CD4-positive, alpha-beta T cell treated with Interleukin-17A for 1 hour (primary cell): ENCODE measurements at regions not wholly inside any gene's neighbourhood (a gene's known extent, or its start where the extent isn't known, plus 50 kb on each side); places are given as distances from the start of the nearest gene placed in this dataset.

Experiments
- DNase-seq: peaks from one replicate; pipeline ENCODE4 v3.0.0-alpha.2; 2020

GRCh38 chr18:78647018-78647417, 332.6 kb upstream of the SALL3 start:
- DNase-seq: no peak

GRCh38 chr18:78649421-78649820, 330.2 kb upstream of the SALL3 start:
- DNase-seq: no peak

- no peak for DNase-seq
Measured at GRCh38 chr18:78650926-78651325, 328.7 kb upstream of the SALL3 start.

DNA sequence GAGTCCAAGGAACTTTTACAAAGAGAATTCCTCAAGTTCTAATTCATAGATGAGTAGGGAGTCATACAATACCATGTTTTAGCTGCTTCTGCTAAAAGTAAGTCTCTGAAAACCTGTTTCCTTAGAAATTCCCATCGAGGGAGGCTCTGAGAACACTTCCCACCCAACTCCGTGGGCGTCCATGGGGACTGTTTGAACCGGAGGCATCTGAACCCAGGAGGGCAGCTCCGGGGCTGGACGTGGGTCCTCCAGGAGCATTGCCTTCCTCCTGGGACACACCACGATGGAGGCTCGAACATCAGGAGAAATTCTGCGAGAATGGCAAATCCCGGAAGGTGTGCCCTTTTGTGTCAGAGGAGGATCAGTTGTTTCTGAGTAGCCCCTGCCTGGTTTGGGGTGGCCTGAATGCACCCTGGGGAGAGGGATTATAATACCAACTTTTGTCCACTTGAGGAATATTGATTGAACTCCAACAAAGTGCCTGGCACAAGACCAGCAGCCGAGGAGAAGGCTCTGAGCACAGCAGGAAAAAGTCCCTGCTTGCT, 327.5 kb upstream of the SALL3 start:
- no peak for DNase-seq

DNA sequence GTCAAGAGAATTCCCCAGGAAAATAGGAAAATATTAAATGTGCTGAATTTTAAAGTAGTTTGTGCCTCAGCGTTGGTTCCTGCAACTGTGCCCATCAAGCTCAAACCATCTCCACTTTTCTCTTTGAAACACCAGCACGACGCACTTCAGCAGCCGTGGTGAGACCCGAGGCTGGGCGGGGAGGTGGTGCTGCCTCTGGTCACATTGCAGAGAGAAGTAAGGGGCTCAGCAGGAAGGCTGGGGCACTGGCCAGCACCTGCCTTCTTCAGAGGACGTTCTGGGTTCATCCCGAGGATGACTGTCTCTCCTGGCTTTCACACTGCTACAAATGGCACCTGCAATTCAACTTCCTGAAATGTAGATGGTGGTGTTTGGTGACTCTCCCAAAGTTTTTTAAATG, 323.7 kb upstream of the SALL3 start:
- DNase-seq: no peak

DNA sequence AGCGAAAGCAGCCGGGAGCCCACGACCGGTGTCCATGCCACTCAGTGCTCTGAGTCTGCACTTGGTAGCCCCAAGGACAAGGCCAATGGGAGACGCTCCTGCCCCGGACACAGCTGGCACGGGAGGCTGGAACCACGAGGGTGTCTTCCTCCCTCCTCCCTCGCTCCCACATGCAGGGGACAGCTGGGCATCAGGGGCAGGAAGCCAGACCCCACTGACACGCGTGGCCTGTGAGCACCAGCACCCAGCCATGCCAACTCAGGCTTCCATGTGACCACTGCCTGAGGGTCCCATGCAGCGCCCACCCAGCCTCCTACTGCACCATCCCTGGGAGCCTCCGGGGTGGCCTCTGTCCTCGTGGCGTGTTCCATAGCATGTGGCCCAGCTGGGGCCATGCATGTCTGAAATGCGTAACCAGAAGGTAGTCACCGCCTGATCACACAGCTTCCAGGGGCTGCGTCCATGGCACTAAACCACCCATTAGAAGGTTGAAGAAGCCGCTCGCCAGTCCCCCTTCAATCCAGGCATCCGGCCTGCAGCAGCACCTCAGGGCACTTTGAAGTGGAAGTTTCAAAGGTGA, 323.2 kb upstream of the SALL3 start:
- no peak for DNase-seq

DNA sequence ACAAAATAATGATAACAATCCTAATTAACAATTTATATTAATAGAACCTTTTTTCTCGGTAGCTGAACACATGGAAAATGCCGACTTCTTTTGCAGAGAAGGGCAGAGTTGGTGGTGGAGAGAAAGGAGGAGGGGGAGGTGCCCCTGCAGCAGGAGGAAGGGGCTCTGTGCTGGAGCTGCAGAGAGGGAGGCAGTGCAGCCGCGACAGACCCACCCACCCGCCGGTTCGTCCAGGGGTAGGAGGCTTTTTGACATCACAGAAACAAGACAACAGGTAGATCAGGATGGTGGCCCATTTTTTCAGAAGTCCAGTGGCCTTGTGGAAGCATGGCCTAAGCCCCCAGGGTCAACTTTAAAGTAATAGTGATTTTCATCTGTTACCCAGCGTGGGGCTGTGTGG, 321.1 kb upstream of the SALL3 start:
- DNase-seq: no peak

DNA sequence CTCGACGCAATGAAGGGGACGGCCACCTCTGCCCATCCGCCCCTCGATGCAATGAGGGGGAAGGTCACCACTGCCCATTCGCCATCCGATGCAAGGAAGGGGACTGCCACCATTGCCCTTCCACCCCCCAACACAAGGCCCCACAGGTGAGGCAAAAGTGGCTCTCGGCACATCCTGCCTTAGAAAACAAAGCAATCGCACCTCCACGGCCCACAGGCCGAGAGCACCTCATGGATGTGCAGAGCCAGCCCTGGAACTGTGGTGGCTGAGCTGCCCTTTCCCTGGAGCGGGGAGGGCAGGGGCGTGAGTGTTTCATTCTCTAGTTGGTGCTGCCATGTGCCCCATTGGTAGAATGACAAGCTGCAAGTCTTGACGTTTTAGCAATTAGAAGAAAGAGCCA, 320.6 kb upstream of the SALL3 start:
- no peak for DNase-seq

DNA sequence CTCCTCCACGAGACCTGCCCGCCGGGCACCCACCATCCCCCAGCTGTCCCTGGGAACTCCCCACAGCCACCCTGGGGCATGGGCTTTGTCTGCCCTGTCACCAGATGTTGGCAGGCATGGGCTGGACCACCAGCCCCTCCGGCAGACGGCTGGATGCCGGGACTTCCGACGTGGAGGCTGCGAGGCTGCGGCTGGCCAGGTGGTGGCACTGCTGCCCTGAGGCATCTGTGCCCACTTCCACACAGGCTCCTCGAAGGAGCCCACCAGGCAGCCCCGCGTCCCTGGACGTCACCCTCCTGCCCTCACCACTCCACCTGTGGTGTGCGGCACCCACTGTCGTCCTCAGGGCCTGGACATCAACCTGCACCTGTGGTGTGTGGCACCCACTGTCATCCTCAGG, 319.9 kb upstream of the SALL3 start:
- no peak for DNase-seq

GRCh38 chr18:78660311-78660710, 319.3 kb upstream of the SALL3 start:
- DNase-seq: no peak

GRCh38 chr18:78661316-78661715, 318.3 kb upstream of the SALL3 start:
- DNase-seq: no peak

DNA sequence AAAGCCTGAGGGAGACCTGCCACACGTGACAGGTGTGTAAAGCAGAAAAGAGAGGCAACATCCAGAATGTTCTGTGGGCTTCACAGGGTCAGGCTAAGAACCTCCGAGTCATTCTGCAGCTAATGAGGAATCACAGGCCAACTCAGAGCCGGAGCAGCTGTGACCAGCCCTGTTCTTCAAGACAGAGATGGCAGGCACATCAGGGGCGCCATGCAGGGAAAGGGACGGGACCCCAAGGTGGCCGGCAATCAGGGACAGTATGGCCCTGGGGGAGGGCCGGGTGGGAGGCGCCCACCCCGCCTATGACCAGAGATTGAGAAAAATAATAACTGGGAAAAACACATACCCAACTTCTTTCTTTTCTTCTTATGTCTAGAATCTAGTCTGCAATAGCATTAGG, 316.7 kb upstream of the SALL3 start:
- DNase-seq: no peak

DNA sequence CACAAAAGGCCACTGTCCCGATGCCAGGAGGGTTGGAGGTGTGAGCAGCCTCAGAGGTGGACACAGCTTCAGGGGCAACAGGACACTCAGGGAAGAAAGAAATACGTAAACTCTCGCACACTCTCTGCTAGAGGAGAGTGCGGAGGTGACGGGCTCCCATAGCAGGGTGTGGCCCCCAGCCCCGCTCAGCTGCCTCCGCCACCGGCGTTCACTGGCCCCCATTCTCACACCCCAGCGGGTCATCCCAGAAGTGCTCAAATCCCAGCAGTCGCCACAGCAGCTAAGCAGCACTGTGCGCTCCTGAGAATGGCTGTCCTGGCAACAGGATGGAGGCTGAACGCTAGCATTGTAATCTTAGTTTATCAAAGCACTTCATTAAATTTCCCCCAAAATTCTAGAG, 315.6 kb upstream of the SALL3 start:
- DNase-seq: no peak

DNA sequence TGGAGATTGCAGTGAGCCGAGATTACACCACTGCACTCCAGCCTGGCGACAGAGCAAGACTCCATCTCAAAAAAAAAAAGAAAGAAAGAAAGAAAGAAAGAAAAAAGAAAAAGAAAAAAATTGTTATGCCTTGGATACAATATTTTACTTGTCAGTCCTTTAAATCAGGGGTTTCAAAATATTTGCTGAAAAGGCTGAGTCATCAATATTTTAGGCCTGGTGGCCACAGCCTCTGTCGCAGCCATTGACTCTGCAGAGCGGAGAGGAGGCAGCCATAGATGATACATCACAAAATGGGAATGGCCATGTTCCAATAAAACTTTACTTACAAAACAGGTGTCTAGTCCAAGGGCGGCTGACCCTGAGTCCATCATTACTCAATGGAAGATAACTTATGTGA, 314.8 kb upstream of the SALL3 start:
- no peak for DNase-seq

DNA sequence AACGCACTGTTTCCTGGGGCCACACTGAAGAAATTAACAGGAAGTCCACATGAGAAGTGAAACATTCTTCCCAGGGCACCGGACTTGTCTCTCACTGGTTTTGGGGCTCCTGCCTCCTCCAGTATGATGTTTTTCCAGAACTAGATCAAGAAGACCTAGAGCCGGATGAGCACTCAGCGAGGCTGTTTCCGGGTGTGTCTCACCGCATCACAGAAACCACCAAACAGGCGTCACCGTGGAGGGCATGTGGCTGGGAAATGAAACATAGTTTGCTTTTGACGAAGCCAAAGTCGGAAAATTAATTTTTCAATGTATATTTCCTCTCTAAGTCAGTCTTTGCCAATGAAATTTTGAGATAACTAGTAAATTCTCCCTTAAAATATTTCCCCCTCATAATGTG, 314.0 kb upstream of the SALL3 start:
- no peak for DNase-seq

GRCh38 chr18:78666666-78667335, 312.8 kb upstream of the SALL3 start:
- DNase-seq: no peak

- no peak for DNase-seq
Measured at GRCh38 chr18:78670778-78671391, 308.7 kb upstream of the SALL3 start.

DNA sequence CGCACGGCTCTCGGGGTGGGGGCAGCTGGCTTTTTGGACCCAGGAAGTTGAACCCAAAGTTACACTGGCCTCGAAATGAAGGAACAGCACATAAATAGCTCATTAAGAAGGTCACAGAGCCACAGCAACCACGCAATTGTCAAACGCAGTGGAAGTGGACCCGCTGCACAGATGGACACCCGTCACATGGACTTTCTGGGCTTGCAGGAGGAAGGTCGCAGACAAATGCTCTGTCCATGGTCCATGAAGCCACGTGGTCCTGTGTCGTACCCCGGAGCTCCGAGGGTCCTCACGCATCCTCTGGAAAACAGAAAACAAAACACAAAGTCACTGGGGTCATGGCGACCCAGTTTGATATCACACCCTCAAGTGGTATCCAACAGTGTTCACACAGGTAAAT, 308.1 kb upstream of the SALL3 start:
- no peak for DNase-seq

DNA sequence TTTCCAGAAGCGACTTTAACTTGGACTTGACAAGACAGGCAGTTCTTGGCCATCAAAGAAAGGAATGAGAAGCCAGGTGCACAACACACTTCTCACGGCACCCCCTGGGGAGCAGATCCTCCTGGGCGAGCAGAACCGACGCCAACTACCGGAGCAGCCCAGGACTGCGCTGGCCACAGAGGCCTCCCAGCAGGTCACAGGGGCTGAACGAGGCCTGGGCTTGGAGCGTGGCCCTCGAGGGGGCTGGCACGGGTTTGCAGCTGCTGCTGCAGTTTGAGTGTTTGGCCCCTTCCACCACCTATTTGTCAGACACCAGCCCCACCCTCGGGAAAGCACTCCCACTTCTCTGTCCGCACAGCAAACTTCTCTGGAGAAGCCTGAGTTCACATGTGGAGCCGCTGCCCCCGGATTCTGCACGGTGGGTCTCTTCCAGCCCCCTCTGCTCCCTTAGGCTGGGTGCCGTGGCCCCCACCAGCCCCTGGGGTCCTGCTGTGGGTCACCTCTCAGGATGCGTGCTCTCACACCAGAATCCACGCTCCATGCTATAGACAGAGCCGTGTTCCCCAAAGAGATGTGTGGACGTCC, 306.7 kb upstream of the SALL3 start:
- no peak for DNase-seq

- no peak for DNase-seq
Measured at GRCh38 chr18:78673516-78674321, 305.9 kb upstream of the SALL3 start.

DNA sequence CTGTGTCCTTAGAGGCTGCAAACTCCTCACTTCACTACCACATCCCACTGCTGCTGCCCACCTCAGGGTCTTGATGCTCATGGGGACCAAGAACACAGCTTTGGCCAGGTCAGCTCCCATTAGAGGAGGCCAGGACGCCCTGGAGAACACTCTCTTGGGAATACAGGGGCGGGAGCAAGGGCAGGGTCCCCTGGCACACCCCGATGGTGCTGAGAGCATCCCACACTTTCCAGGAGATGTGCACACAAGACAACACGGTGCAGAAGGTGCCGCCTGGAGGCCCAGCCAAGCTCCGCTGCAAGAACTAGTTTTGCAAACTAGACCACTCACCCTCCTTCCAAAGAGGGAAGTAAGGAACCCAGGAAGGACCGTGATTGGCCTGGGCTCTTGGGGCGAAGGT, 304.4 kb upstream of the SALL3 start:
- no peak for DNase-seq

GRCh38 chr18:78676622-78677482, 302.8 kb upstream of the SALL3 start:
- no peak for DNase-seq
